ENCODE measurements at regions not wholly inside any gene's neighbourhood (a gene's known extent, or its start where the extent isn't known, plus 50 kb on each side); places are given as distances from the start of the nearest gene placed in this dataset.
"Not testable (repeated sequence)": the region's sequence is repeated elsewhere in the genome, so short reads cannot be mapped to it uniquely, and the experiment has no call there.

GRCh38 chr19:56919308-56919995 is 78.9 kb upstream of the PEG3 start:
- no peak for DNase-seq (ENCODE audit: low read depth)
- TF ChIP-seq CTCF (IDR thresholded peaks at IDR 0.05; ENCODE audit: low read depth, low read length): no peak
- no peak for TF ChIP-seq POLR2A (IDR thresholded peaks at IDR 0.05; ENCODE audit: extremely low read depth, insufficient read length)
- TF ChIP-seq MYC (IDR thresholded peaks at IDR 0.05; ENCODE audit: low read depth, low read length): no peak
- TF ChIP-seq MAX (IDR thresholded peaks at IDR 0.05; ENCODE audit: low read depth, low read length): no peak
- no peak overlapping the region for H3K4me3 ChIP-seq (ENCODE audit: low read depth, low read length)

DNA sequence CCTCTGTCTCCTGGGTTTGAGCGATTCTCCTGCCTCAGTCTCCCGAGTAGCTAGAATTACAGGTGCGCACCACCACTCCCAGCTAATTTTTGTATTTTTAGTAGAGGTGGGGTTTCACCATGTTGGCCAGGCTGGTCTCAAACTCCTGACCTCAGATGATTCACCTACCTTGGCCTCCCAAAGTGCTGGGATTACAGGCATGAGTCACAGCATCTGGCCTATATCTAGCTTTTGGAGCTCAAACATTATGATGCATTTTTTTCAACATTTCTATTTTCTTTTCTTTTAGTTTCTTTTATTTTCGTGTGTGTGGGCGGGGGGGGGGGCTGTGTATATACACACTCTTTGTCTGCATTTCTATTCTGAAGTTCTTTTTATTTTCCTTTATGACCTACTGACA is 85.6 kb upstream of the PEG3 start:
- not testable (repeated sequence) for DNase-seq (ENCODE audit: low read depth)

GRCh38 chr19:56927294-56927693 is 86.8 kb upstream of the PEG3 start:
- no peak for DNase-seq (ENCODE audit: low read depth)
- H3K4me3 ChIP-seq (ENCODE audit: low read depth, low read length): no peak overlapping the region
- no peak for TF ChIP-seq POLR2A (IDR thresholded peaks at IDR 0.05; ENCODE audit: extremely low read depth, insufficient read length)
- TF ChIP-seq MAX (IDR thresholded peaks at IDR 0.05; ENCODE audit: low read depth, low read length): no peak
- TF ChIP-seq MYC (IDR thresholded peaks at IDR 0.05; ENCODE audit: low read depth, low read length): no peak
- TF ChIP-seq CTCF (IDR thresholded peaks at IDR 0.05; ENCODE audit: low read depth, low read length): no peak

More for the DNA sequence above, 85.6 kb upstream of the PEG3 start:
- not testable (repeated sequence) for H3K4me3 ChIP-seq (ENCODE audit: low read depth, low read length)

DNA sequence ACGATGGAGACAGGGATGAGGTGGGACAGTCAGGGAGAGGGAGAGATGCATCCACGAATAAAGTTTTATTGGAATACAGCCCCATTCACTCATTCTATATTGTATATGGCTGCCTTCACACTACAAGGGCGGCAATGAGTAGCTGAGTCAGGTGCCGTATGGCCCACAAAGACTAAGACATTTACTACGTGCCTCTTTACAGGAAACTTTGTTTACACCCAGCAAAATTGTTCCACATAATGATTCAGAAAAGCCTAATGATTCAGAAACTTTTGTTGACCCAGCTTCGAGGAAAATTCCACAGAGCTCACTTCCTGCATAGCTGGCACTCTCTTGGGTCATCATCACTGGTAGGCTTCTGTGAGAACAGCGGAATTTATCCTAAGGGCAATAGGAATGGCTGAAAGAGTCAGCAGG is 87.3 kb upstream of the PEG3 start:
- no peak for DNase-seq (ENCODE audit: low read depth)
- no peak overlapping the region for H3K4me3 ChIP-seq (ENCODE audit: low read depth, low read length)
- TF ChIP-seq MAX (IDR thresholded peaks at IDR 0.05; ENCODE audit: low read depth, low read length) (no peak), POLR2A (IDR thresholded peaks at IDR 0.05; ENCODE audit: extremely low read depth, insufficient read length) (no peak), MYC (IDR thresholded peaks at IDR 0.05; ENCODE audit: low read depth, low read length) (no peak), CTCF (IDR thresholded peaks at IDR 0.05; ENCODE audit: low read depth, low read length) (no peak)

- no peak for DNase-seq (ENCODE audit: low read depth)
- H3K4me3 ChIP-seq (ENCODE audit: low read depth, low read length): no peak overlapping the region
- TF ChIP-seq MAX (IDR thresholded peaks at IDR 0.05; ENCODE audit: low read depth, low read length) (no peak), MYC (IDR thresholded peaks at IDR 0.05; ENCODE audit: low read depth, low read length) (no peak), POLR2A (IDR thresholded peaks at IDR 0.05; ENCODE audit: extremely low read depth, insufficient read length) (no peak), CTCF (IDR thresholded peaks at IDR 0.05; ENCODE audit: low read depth, low read length) (no peak)
Measured at GRCh38 chr19:56930647-56931535, 90.4 kb upstream of the PEG3 start.

DNA sequence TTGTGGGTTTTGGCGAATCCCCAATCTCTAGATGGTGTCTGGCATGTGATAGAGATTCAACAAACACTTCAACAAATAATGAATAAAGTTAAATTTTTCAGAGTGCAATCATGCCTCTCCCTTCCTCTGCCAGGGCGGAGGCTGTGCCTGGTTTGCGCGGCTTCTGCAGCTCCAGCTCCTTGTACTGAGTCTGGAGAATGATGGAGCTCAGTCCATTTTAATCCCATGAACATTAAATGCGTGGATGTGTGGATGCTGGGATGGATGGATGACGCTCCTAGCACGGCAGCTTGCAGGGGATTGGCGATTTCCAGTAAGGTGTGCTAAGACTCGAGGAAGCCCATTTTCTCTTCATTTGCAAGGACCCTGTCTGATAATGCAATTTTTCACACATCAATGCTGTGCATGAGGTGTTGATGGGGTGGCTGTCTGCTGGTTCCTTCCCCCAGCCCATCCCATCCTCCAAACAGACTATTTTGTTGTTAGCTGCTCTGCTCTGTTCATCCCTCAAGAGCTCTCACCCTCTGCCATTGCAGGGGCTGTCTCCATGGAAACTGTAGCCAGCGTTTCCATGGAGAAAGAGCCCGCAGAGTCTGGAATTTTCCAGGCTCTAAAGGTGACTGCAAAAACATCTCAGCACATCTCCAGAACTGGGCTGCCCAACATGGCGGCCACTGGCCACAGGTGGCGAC is 92.6 kb upstream of the PEG3 start:
- TF ChIP-seq CTCF (IDR thresholded peaks at IDR 0.05; ENCODE audit: low read depth, low read length) (no peak), MYC (IDR thresholded peaks at IDR 0.05; ENCODE audit: low read depth, low read length) (no peak), POLR2A (IDR thresholded peaks at IDR 0.05; ENCODE audit: extremely low read depth, insufficient read length) (no peak), MAX (IDR thresholded peaks at IDR 0.05; ENCODE audit: low read depth, low read length) (no peak)
- H3K4me3 ChIP-seq (ENCODE audit: low read depth, low read length): no peak overlapping the region
- DNase-seq (ENCODE audit: low read depth): no peak
